Femur (tissue), 1 donor: ENCODE measurements at regions not wholly inside any gene's neighbourhood (a gene's known extent, or its start where the extent isn't known, plus 50 kb on each side); places are given as distances from the start of the nearest gene placed in this dataset.
"Not testable (repeated sequence)": the region's sequence is repeated elsewhere in the genome, so short reads cannot be mapped to it uniquely, and the experiment has no call there.

ENCODE experiments used
- DNase-seq: peaks from one replicate; pipeline ENCODE4 v3.0.0-alpha.2; 2017

DNA sequence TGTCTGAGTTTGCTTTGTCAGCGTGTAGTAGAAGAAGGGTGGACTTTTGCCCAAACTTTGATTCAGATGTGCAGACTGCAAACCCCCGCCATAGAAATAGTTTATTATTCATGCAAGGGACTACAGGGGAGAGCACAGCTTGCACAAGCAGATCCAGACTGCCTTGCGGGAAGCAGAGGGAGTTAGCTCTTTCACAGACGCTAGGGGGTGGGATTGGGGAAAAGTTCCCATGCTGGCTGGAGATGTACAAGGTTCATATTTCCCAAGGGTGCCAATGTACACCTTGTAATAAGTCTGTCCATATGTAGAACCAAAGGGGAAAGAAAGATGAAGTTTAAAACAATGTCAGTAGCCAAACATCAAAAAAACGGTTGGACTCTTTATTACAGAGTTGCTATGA is 749.7 kb upstream of the COX7C start:
- DNase-seq: no peak

DNA sequence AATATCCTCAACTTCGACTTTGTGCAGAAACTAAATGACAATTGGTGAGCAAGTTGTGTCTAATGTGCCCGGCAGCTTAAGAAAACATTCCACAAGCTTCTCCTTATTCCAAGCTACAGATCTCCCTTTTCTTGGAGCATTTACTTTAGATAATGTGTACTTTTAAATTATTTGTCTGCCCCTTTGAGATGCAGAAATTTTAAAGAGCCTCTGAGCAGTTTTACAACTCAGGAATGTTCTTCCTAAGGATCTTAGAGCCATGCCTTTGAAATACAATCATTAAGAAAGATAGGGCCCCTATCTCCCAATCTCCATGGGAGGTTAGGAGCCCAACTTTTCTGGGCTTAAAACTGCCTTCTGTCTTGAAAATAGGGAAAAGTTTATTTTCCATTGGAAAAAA is 723.7 kb upstream of the COX7C start:
- DNase-seq: no peak

DNA sequence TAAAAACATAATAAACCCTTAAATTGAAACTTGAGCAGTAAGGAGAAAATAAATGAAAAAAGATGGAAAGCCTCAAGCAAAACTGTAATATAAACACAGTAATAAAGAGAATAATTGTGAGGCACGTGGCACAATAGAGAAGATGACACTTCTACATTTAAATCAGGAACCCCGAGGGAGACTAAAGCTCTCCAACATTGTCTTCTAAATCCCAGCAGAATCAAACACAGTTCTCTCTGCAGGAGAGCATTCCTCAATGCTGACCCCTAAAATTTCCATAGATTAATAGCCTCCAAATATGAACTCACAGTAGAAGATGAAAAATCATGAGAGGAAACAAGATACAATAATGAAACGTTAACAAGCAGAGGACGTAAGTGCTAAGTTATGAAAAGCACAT is 721.2 kb upstream of the COX7C start:
- no peak for DNase-seq

DNA sequence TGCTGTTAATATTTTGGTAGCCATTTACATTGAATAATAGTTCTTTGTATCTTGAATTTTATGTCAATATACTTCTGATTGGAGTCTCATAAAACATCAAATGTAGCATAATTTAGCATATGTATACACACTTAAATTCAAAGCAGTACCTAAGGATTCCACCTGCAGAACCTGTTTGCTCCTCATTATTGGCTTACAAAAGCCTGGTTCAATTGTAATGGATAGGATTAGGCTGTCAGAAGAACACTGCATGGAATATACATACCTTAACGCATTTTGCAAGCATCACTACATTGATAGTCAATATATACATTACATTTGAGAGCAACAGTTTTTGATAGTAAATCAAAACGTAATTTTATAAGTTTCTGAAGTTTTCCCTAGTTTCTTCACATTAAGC is 711.3 kb upstream of the COX7C start:
- no peak for DNase-seq

DNA sequence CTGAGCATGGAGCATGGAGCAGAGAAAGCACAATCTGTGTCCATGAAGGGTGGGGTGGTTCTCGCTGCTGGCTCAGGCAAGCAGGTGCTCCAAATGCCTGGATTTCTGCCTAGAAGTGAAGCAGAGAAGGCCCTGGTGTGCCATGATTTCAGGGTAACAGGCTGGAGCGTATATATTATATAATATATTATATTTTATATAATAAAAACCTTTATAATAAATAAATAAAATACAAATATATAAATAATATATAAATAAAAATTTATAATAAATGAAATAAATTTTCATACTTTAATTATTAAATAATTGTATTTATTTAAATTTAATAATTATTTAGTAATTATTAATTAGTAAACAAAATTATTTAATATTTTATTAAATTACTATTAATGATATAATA is 707.4 kb upstream of the COX7C start:
- DNase-seq: no peak

DNA sequence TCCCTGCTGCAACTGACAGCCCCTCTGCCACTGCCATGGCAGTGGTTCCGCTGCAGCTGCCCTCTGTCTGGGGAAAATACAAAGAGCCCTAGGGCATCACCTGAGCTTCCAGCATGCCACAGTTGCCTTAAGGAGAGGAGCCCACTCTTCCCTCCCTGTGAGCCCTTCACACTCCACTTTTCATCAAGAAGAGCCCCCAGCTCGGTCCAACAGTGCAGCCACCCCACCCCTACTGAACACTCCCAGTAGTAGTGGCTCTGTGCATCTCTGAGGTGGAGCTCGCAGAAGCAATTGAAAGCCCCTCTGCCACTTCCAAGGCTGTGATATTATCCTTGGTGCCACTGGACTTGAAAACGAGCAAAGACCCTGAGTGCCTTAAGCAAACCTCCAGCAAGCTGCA is 696.8 kb upstream of the COX7C start:
- DNase-seq: no peak

DNA sequence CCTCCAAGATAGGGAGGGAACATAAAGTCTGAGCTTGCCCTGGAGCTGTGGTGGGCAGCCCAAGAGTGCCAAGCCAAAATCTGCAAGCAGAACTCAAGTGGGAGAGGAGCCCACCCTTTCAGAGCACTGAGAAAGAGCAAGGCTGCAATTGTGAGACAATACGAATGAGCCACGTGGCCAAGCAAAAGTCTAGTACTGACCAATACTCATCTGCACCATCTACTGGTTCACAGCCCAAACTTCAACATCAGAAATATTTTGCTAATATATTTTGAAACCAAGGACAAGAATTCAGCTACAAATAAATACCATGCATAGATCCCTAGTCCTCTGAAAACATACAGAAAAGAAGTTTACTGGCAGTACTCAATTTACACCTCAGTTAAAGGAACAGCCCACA is 696.2 kb upstream of the COX7C start:
- DNase-seq: no peak

DNA sequence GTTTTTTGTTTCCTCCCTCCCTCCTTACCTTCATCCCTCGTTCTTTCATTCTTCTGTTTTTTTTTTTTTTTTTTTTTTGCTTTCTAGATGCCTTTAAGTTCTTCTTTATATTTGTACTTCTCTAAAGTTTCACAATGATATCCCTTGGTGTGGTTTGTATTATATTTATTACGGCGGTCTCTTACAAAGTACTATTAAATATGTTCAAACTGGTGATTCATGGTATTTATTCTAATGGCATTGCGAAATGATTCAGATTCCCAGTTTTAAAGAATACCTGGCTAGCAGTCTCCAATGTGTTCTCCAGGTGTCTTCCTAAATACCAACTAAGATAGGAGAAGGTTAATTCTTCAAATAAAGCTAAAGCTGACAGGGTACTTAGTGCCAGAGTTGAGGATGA is 690.1 kb upstream of the COX7C start:
- no peak for DNase-seq

DNA sequence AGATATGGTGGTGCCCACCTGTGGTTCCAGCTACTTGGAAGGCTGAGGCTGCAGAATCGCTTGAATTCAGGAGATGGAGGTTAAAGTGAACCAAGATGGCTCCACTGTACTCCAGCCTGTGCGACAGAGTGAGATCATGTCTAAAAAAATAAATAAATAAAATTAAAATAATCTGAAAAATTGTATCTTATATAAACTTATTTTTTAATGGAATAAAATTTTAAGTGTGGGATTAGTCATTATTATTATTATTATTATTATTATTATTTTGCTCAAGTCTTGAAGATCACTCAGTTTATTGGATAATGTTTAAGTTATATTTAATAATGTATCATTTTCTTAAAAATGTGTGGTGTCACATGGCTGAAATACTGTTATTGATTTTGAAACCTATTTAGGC is 688.0 kb upstream of the COX7C start:
- no peak for DNase-seq

DNA sequence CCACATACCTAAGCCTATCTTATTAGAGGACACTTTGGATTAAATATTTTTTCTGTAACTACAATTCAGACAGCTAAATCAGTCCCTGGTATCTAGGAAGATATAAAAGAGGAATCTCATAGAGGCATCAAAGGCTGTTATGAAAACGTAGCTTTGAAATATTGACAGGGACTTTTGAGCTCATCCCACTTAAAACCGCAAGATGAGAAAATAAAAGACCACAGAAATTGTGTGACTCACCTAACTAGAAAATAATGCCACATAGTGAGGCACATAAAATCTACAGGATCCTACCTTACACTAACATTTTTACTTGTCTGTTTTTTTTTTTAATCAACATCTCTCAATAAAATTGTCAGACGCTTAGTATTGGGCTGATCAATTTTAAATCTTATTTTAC is 686.5 kb upstream of the COX7C start:
- DNase-seq: no peak

DNA sequence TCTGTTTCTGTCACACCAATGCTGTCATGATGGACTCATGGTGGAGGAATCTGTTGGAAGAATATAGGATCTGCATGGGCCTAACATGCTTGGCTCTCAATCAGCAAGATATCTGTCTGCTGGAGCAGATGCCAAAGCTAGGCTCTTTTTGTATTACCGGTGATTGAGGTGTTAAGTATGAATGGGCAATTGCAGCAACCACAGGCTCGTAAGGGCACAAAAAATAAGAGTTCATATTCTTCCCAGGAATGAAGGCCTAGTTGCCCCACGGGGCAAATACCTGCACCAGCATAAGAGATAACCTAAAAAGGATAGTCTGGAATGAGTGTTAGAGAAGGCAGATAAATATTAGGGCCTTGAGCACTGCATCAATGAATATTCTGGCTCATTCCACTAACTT is 679.5 kb upstream of the COX7C start:
- DNase-seq: no peak

DNA sequence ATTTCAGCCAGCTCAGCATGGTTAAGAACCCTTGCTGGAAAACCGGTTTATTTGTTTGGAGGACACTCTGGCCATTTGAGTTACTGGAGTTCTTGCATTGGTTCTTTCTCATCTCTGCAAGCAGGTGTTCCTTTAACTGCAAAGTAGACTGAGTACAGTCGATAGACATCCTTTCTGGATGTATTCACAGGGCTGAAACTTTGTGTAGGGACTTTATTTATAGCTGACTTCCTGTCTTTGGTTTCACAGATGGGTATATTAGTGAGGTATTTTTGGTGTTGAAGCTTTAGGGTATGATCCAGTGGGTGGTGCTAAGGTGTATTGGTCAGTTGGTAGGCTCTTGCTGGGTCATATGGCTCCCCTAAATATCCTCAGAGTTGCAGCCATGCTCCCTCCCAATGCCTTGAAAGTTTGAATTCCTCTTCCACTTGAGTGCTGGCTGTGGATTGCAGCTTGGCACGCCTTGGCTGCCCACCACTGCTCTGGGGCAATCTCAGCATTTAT is 666.0 kb upstream of the COX7C start:
- DNase-seq: no peak

DNA sequence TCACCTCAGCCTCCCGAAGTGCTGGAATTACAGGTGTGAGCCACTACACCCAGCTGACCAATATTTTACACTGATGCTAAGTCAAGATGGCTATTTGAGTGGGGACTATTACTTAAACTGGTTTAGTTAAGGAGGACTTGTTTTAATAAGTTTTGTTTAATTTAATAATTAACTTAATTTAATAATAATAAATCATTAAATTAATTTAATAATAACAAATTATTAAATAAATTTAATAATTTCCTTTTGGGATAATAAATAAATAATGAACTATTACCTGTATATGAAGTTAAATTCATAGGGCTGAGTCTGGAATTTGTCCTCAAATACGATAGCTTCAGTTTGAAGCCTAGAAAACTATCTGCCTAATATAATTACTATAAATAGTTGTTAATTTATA is 665.1 kb upstream of the COX7C start:
- DNase-seq: no peak

DNA sequence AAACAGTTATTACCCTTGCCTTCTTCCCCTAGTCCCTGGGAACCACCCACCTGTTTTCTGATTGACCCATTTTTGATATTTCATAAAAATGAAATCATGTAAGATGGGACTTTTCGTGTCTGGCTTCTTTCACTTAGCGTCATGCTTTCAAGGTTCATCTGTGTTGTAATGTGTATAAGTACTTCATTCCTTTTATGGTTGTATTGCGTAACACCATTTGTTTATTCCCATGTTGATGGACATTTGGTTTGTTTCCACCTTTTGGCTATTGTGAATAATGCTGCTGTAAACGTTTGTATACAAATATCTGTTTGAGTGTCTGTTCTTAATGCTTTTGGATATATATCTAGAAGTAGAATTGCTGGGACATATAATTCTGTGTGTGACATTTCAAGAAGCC is 650.1 kb upstream of the COX7C start:
- DNase-seq: no peak

DNA sequence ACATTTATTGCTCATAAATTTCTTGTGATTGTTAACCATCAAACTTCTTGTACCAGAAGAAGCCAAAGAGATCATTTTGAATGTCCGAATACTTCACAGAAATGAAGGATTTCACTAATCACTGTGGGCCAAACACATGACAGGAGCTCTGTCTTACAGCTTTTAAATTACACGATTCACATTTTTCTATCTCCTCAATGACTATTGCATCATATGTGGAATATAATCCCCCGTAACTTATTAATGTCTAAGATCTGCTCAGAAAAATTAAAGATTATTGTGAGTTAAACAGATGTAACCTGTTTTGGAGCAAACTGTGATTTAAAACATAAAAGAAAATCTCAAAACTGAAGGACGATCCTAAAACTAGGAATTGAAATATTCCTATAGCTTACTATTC is 645.2 kb upstream of the COX7C start:
- no peak for DNase-seq

DNA sequence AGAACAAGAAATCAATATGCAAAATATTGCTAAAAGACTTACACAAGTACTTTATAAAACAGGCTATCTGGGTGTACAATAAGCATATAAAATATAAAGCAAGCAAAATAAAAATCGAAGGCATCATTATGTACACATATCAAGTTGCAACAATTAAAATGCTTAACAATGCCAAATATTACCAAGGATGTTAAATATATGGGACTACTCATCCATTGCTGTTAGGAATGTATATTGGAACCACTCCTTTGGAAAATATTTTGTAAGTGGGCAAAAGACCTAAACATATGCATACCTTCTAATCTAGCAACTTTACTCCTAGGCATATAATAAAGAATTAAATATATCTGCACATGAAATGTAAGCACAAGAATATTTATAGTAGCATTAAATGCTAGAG is 632.6 kb upstream of the COX7C start:
- no peak for DNase-seq

DNA sequence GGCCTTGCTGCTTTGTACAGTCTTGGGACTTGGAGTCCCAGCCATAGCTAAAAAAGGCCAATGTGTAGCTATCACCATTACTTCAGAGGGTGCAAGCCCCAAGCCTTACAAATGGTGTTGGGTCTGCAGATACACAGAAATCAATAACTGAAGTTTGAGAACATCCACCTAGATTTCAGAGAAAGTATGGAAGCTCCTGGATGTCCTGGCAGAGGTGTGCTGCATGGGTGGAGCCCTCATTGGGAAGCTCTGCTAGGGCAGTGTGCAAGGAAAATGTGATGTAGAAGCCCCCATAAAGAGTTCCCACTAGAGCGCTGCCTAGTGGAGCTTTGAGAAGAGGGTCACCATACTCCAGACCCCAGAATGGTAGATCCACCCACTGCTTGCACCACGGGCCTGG is 626.7 kb upstream of the COX7C start:
- DNase-seq: no peak

DNA sequence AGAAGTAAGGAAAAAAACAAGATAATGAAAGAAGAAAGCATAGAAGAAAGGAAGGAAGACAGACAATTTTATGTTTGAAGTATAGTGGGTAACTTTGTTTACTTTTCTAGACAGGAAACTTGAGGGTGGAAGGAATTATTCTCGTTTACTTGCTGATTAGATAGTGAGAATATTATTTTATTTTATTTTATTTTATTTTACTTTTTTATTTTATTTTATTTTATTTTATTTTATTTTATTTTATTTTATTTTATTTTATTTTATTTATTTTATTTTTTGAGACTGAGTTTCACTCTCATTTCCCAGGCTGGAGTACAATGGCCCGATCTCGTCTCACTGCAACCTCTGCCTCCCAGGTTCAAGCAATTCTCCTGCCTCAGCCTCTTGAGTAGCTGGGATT is 623.1 kb upstream of the COX7C start:
- DNase-seq: not testable (repeated sequence)

DNA sequence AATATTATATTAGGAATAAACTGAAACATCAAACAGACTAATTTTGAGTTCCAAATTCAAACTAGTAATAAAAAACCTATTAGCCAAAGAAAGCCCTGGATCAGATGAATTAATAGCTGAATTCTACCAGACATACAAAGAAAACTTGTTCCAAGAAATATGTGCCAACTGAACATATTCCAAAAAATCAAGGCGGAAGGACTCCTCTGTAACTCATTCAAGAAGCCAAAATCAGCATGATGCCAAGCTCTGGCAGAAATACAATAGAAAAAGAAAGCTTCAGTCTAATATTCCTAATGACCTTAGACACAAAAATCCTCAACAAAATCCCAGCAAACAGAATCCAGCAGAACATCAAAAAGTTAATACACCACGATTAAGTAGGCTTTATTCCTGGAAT is 619.1 kb upstream of the COX7C start:
- DNase-seq: no peak

DNA sequence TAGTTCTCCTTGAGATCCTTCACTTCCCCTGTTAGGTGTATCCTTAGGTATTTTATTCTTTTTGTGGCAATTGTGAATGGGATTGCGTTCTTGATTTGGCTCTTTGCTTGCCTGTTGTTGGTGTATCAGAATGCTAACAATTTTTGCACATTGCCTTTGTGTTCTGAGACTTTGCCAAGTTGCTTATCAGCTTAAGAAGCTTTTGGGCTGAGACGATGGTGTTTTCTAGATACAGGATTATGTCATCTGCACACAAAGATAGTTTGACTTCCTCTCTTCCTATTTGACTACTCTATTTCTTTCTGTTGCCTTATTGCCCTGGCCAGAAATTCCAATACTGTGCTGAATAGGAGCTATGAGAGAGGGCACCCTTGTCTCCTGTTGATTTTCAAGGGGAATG is 609.4 kb upstream of the COX7C start:
- no peak for DNase-seq

DNA sequence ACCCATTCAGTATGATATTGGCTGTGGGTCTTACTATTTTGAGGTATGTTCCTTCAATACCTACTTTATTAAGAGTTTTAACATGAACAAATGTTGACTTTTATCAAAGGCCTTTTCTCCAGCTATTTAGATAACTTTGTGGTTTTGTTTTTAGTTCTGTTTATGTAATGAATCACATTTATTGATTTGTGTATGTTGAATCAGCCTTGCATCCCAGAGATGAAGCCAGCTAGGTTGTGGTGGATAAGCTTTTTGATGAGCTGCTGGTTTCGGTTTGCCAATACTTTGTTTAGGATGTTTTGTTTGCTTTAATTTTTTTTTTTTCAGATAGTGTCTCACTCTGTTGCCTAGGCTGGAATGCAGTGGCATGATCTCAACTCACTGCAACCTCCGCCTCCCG is 609.0 kb upstream of the COX7C start:
- DNase-seq: no peak

DNA sequence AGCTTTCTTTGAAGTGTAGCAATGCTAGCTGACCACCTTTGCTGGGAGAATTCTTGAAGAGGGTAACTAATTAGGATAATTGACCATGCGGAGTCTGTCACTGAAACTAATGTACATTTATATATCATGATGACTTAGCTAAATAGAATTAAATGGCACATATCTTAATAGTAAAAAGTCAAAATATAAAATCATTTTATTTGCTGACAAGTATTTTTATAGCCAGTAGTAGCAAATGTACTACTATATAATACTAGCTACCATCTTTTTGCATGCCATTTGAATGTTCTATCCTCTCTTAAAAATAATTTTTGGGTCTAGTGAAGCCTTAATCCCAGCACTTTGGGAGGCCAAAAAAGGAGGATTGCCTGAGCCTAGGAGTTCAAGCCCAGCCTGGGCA is 605.8 kb upstream of the COX7C start:
- no peak for DNase-seq

DNA sequence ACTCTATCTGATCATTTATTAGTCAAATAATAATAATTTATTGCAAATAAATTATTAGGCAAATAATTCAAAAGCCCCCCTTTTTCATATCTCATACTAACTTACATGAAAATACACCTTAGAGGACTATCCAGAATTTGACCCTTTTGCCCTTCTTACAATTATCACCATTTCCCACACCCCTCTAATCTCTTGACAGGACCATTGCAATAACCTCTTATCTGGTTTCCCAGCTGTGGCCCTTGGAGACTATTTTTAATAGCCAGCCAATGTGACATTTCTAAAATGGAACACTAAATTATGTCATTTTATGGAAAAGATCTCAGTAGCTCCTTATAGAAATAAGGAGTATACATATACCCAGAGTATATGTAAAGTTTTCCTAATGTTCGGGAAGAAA is 588.4 kb upstream of the COX7C start:
- no peak for DNase-seq

DNA sequence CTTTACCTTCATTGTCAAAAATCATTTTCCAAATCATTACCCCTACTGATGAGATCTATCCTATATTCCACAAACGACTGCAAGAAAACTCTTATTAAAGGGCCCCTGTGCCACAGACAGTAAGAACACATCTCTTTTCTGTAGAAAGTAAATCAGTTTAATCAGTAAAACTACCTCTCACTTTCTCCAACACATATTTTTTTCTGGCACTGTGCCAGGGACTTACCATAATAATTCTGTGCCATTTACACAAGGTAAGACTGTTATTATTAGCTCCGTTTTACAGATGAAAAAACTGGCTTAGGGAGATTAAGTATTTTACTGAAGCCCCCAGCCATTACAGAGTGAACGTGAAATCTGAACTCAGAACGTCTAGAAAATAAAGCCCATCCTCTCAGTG is 587.0 kb upstream of the COX7C start:
- no peak for DNase-seq

DNA sequence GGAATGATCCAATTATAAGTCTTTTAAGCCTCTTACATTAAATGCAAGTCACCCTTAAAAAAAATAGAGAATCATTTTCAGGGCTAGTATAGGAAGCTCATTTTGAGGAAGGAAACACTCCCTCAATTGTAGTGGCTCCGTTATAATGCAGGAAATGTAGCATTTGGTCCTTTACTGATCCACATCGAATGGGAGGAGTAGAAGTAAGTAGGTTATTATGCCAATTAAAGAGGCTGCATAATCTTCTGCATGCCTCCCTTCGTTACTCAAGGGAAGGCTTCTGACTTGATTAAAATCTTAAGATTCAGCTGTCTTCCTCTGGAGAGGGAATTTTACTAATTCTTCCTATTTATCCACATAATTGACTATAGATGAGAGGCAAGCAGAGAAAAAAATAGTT is 579.2 kb upstream of the COX7C start:
- DNase-seq: no peak

DNA sequence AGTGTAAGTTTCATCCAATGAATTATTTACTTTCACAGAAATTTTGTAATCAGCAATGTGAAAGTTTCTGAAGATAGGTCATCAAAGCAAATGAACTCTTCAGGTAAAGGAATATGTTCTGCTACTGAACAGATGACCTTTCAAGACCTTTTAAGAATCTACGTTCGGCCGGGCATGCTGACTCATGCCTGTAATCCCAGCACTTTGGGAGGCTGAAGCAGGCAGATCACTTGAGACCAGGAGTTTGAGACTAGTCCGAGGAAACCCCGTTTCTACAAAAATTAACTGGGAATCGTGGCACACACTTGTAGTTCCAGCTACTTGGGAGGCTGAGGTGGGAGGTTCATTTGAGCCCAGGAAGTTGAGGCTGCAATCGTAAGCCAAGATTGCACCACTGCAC is 578.4 kb upstream of the COX7C start:
- no peak for DNase-seq
